Mesendoderm (in vitro differentiated cells): ENCODE measurements at regions not wholly inside any gene's neighbourhood (a gene's known extent, or its start where the extent isn't known, plus 50 kb on each side); places are given as distances from the start of the nearest gene placed in this dataset.

ENCODE experiments used
- DNase-seq: peaks from one replicate; pipeline ENCODE4 v3.0.0; 2013
- H2AK5ac ChIP-seq: 2 replicates; pipeline ENCODE4 v1.6.1; 2013; ENCODE audit warnings: low read length, inconsistent platforms
- H2BK120ac ChIP-seq: 2 replicates; pipeline ENCODE4 v1.6.1; 2013; ENCODE audit warnings: low read depth, mild to moderate bottlenecking, low read length, moderate library complexity, mixed read lengths
- H2BK15ac ChIP-seq: replicated peaks from 2 replicates; pipeline ENCODE4 v1.6.1; 2013; ENCODE audit warnings: low read depth, mild to moderate bottlenecking, moderate library complexity
- H2BK5ac ChIP-seq: 2 replicates; pipeline ENCODE4 v1.6.1; 2013; ENCODE audit warnings: low read length, inconsistent platforms
- H3K18ac ChIP-seq: 2 replicates; pipeline ENCODE4 v1.6.1; 2013; ENCODE audit warnings: mild to moderate bottlenecking, low read length, mixed read lengths
- H3K23ac ChIP-seq: one replicate; pipeline ENCODE4 v1.6.1; 2013; ENCODE audit warnings: low read length
- H3K27ac ChIP-seq: 2 replicates; pipeline ENCODE4 v1.5.1; 2013; ENCODE audit warnings: low read depth, mild to moderate bottlenecking, inconsistent platforms, low read length, moderate library complexity
- H3K27me3 ChIP-seq: 2 replicates; pipeline ENCODE4 v1.6.1; 2013; ENCODE audit warnings: low read length, control low read depth, mild to moderate bottlenecking, inconsistent platforms; ENCODE audit not compliant: insufficient read depth, poor library complexity
- H3K36me3 ChIP-seq: 2 replicates; pipeline ENCODE4 v1.6.1; 2013; ENCODE audit warnings: low read length, inconsistent platforms; ENCODE audit not compliant: control insufficient read depth, insufficient read depth
- H3K4ac ChIP-seq: one replicate; pipeline ENCODE4 v1.6.1; 2013; ENCODE audit warnings: low read depth, mild to moderate bottlenecking, low read length, moderate library complexity
- H3K4me1 ChIP-seq: 2 replicates; pipeline ENCODE4 v1.6.1; 2013; ENCODE audit warnings: low read depth, low read length, inconsistent platforms; ENCODE audit not compliant: control insufficient read depth
- H3K4me2 ChIP-seq: 2 replicates; pipeline ENCODE4 v1.6.1; 2013; ENCODE audit warnings: low read length
- H3K4me3 ChIP-seq: 2 replicates; pipeline ENCODE4 v1.5.1; 2013; ENCODE audit warnings: mild to moderate bottlenecking, low read length
- H3K56ac ChIP-seq: one replicate; pipeline ENCODE4 v1.6.1; 2013; ENCODE audit warnings: low read length
- H3K79me1 ChIP-seq: 2 replicates; pipeline ENCODE4 v1.6.1; 2013; ENCODE audit warnings: low read length, inconsistent platforms
- H3K79me2 ChIP-seq: 2 replicates; pipeline ENCODE4 v1.6.1; 2013; ENCODE audit warnings: mild to moderate bottlenecking, low read length; ENCODE audit not compliant: control insufficient read depth, insufficient read depth
- H3K9ac ChIP-seq: 2 replicates; pipeline ENCODE4 v1.6.1; 2013; ENCODE audit warnings: low read length, inconsistent platforms
- H4K5ac ChIP-seq: one replicate; pipeline ENCODE4 v1.6.1; 2013; ENCODE audit warnings: low read length
- H4K8ac ChIP-seq: one replicate; pipeline ENCODE4 v1.6.1; 2013; ENCODE audit warnings: low read depth, mild to moderate bottlenecking, control low read depth, low read length, moderate library complexity
- WGBS: extraction: QIAGEN DNeasy Blood & Tissue Kit; methylation state at CpG from one replicate; pipeline ENCODE4 v1.1.7; 2013; ENCODE audit warnings: low lambda C conversion rate, missing lambda C conversion rate; ENCODE audit not compliant: insufficient coverage; ENCODE audit errors: extremely low coverage; 5-methylcytosine and 5-hydroxymethylcytosine counted together

DNA sequence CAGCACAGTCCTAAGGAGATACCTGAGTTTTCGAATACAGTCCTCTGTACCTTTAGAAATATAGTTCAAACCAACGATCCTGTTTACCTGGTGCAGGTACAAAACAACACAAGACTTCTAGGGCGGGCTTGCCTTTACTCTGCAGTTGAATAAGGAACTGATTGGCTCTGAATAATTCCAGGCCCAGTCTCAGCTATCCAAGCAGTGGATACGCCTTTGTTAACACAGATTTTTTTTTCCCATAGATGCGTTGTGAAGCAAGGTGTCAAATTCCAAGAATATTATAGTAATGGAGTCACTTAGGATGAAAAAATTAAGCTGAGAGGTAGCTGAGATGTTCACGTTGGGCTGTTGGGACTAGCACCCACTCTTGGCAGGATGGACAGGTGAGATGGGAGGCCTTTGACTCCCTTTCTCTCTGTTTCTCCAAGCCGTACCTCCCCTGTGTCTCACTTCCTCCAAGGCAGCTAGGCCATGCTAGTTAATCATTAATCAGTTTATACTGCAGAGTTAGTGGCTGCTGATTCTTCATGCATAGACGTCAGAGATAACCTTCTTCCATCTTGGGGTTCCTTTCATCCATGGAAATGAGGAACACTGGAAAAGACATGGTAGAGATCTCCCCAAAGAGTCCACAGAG, 380.8 kb upstream of the ACVR2A start:
- Histone ChIP-seq H3K79me1 (no peaks in the 10 kb centered on the region), H3K4me1 (peaks cover 11% of the 10 kb centered on the region), H3K23ac (no peak overlapping the region), H3K4me2 (no peak overlapping the region), H3K4ac (no peak overlapping the region), H3K36me3 (no peaks in the 10 kb centered on the region), H3K18ac (no peak overlapping the region), H4K5ac (no peak overlapping the region), H2BK15ac (no peak overlapping the region), H4K8ac (no peak overlapping the region), H2BK120ac (no peak overlapping the region), H3K4me3 (no peak overlapping the region), H3K56ac (no peak overlapping the region), H2AK5ac (no peak overlapping the region), H2BK5ac (no peak overlapping the region), H3K9ac (no peak overlapping the region), H3K79me2 (no peaks in the 10 kb centered on the region), H3K27ac (no peak overlapping the region), H3K27me3 (no peaks in the 10 kb centered on the region)
- WGBS, result no CpG with 5 or more reads among the region's 8 CpGs
- peak; percentile 70 for DNase-seq

DNA sequence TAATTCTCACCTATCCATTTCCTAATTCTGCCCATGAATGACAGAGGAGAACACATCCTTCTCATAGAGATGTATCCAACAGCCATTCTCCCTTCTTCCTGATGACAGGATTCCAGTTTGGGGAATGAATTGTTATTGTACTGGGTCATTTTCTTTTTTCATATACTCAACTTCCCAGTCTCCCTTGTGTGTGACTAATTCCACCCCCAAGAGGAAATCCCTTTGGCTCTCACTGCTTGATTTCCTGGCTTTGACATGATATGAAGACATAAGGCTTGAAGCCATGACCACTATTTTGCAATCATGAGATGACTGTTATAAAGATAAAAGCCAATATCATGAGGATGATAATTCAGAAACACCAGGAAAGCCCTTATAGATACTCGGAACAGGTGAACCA, 384.7 kb upstream of the ACVR2A start:
- Histone ChIP-seq H2AK5ac (no peak overlapping the region), H2BK5ac (no peak overlapping the region), H3K4me1 (peaks cover 11% of the 10 kb centered on the region), H3K18ac (no peak overlapping the region), H4K8ac (no peak overlapping the region), H3K27ac (no peak overlapping the region), H3K56ac (no peak overlapping the region), H3K79me1 (no peaks in the 10 kb centered on the region), H2BK15ac (no peak overlapping the region), H2BK120ac (no peak overlapping the region), H3K36me3 (no peaks in the 10 kb centered on the region), H3K23ac (no peak overlapping the region), H3K27me3 (no peaks in the 10 kb centered on the region), H4K5ac (no peak overlapping the region), H3K9ac (no peak overlapping the region), H3K79me2 (no peaks in the 10 kb centered on the region), H3K4me3 (no peak overlapping the region), H3K4ac (no peak overlapping the region), H3K4me2 (no peak overlapping the region)
- no CpG with 5 or more reads among the region's 1 CpG for WGBS
- DNase-seq, result no peak

DNA sequence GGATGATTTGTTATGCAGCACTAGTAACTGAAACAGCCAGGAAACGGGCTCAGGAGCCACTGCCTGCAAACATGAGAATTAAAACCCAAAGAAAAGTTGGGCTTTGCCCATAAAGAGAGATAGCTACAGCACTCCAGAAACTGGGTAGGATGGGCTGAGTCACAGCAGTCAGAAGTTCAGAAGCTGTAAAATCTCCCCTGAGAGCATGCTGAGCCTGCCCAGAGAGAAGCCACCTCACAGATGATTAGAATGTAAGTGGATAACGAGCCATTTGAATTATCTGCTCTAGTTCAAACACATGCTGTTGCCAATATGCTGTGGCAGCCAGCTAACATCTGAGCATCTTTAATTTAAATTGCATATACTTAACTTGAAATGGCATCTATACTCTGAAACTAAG, 388.1 kb upstream of the ACVR2A start:
- peak; percentile 78 for DNase-seq

DNA sequence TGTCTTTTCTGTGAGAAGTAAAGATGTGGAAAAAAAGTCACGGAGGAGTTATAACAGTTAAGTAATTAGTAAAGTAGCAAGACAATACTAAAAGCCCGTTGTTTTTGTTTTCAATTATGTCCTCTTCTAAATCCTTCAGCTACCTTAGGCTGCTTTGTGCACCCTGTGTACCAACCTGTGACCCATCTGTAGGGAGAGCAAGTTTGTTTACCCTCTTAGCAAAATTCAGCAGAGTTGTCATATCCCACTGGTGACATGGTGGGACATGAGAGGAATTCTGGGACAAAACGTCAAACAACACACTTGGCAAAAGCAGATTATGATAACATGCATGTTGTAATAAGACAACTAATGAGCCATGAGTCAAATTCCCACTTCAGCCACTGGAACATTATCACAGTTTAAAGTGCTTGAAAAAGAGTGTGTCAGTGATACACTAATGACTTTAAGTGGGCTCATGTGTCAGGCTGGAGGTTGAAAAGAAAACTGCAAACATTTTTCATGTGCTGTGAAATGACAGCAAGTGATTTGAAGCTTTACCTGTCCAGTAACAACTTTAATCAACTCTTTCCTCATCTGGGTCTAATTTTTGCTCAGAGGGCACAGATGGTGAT, 392.8 kb upstream of the ACVR2A start:
- DNase-seq, result peak; percentile 40
- no peak overlapping the region for H3K9ac ChIP-seq
- H3K79me2 ChIP-seq, result no peaks in the 10 kb centered on the region
- H3K56ac ChIP-seq, result peak overlapping the region; percentile 3
- H3K27ac ChIP-seq, result no peak overlapping the region
- no peak overlapping the region for H3K4me3 ChIP-seq
- no peak overlapping the region for H3K18ac ChIP-seq
- no peak overlapping the region for H3K23ac ChIP-seq
- no peak overlapping the region for H4K8ac ChIP-seq
- H2AK5ac ChIP-seq, result no peak overlapping the region
- H3K4ac ChIP-seq, result peak overlapping the region; percentile 16
- H3K4me1 ChIP-seq, result peaks cover 19% of the 10 kb centered on the region
- no peaks in the 10 kb centered on the region for H3K79me1 ChIP-seq
- H2BK5ac ChIP-seq, result no peak overlapping the region
- H2BK15ac ChIP-seq, result peak overlapping the region; percentile 85
- H3K27me3 ChIP-seq, result no peaks in the 10 kb centered on the region
- H3K4me2 ChIP-seq, result no peak overlapping the region
- no CpG with 5 or more reads among the region's 3 CpGs for WGBS
- peak overlapping the region; percentile 28 for H2BK120ac ChIP-seq
- no peak overlapping the region for H4K5ac ChIP-seq
- no peaks in the 10 kb centered on the region for H3K36me3 ChIP-seq

More for the DNA sequence above, 388.1 kb upstream of the ACVR2A start:
- Histone ChIP-seq H3K4me2 (no peak overlapping the region), H3K9ac (no peak overlapping the region), H3K23ac (no peak overlapping the region), H3K18ac (no peak overlapping the region), H4K5ac (no peak overlapping the region), H2BK120ac (no peak overlapping the region), H3K4me3 (no peak overlapping the region), H3K36me3 (no peaks in the 10 kb centered on the region), H3K4ac (no peak overlapping the region), H3K79me2 (no peaks in the 10 kb centered on the region), H2AK5ac (no peak overlapping the region), H3K79me1 (no peaks in the 10 kb centered on the region), H3K27me3 (no peaks in the 10 kb centered on the region), H2BK15ac (no peak overlapping the region), H3K27ac (no peak overlapping the region), H3K56ac (no peak overlapping the region), H4K8ac (no peak overlapping the region), H3K4me1 (peaks cover 3% of the 10 kb centered on the region), H2BK5ac (no peak overlapping the region)
- WGBS, result no CpG with 5 or more reads among the region's 2 CpGs

DNA sequence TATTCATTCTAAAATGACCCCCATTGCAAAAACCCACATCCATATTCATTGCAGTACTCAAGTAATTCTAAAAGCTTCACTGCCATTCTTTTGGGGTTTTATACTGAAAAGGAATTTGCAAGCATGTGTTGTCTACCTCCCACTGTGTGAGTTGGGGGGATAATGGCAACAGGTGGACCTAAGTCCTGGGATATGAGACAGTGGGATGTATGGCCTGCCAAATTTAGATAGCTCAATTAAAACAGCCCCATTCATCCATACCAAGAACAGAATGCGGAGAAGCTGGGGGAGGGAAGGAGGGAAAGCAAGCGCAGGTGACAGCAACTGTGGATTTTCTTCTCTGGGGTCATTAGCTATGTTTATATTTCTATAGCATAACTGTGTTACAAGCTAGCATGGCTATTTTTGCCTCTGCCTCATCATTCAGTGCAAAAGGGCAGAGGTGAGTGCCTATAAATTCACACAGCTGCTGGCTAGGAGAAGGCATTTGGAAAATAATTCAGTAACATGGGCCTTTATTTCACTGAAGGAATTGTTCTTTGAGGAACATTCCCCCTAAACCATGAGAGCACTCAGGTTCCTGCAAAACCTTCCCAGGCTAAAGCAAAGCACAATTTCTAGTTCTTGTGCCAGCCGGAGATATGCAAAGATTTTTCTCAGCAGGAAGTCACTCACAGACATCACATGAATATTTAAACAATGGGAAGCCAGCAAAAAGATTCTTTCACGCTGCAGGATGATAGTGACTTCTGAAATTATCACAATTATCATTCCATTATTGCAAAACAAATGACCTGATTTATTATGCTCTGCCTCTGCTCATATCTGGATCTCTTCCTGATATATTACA, 393.9 kb upstream of the ACVR2A start:
- Histone ChIP-seq H3K56ac (peak overlapping the region; percentile 43), H2BK5ac (peak overlapping the region; percentile 66), H4K8ac (peak overlapping the region; percentile 3), H2BK120ac (no peak overlapping the region), H3K79me1 (no peaks in the 10 kb centered on the region), H2BK15ac (no peak overlapping the region), H3K4me1 (peaks cover 16% of the 10 kb centered on the region), H3K9ac (no peak overlapping the region), H3K27me3 (no peaks in the 10 kb centered on the region), H4K5ac (no peak overlapping the region), H3K27ac (peak overlapping the region; percentile 70), H3K4me3 (no peak overlapping the region), H3K4me2 (no peak overlapping the region), H3K23ac (no peak overlapping the region), H3K79me2 (no peaks in the 10 kb centered on the region), H3K4ac (no peak overlapping the region), H2AK5ac (no peak overlapping the region), H3K18ac (peak overlapping the region; percentile 9), H3K36me3 (no peaks in the 10 kb centered on the region)
- WGBS, result no CpG with 5 or more reads among the region's 4 CpGs
- peak; percentile 63 for DNase-seq
